ENCODE measurements at regions not wholly inside any gene's neighbourhood (a gene's known extent, or its start where the extent isn't known, plus 50 kb on each side); places are given as distances from the start of the nearest gene placed in this dataset.

GRCh38 chr17:74123350-74123749 is 80.1 kb upstream of the RPL38 start:
- TF ChIP-seq, protein P1, sequence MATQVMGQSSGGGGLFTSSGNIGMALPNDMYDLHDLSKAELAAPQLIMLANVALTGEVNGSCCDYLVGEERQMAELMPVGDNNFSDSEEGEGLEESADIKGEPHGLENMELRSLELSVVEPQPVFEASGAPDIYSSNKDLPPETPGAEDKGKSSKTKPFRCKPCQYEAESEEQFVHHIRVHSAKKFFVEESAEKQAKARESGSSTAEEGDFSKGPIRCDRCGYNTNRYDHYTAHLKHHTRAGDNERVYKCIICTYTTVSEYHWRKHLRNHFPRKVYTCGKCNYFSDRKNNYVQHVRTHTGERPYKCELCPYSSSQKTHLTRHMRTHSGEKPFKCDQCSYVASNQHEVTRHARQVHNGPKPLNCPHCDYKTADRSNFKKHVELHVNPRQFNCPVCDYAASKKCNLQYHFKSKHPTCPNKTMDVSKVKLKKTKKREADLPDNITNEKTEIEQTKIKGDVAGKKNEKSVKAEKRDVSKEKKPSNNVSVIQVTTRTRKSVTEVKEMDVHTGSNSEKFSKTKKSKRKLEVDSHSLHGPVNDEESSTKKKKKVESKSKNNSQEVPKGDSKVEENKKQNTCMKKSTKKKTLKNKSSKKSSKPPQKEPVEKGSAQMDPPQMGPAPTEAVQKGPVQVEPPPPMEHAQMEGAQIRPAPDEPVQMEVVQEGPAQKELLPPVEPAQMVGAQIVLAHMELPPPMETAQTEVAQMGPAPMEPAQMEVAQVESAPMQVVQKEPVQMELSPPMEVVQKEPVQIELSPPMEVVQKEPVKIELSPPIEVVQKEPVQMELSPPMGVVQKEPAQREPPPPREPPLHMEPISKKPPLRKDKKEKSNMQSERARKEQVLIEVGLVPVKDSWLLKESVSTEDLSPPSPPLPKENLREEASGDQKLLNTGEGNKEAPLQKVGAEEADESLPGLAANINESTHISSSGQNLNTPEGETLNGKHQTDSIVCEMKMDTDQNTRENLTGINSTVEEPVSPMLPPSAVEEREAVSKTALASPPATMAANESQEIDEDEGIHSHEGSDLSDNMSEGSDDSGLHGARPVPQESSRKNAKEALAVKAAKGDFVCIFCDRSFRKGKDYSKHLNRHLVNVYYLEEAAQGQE (IDR thresholded peaks at IDR 0.05; ENCODE audit: insufficient read depth in 1 of 2, low read depth in 2 of 2, low read length in 1 of 2), result no peak
- TF ChIP-seq POLR2AphosphoS5 (IDR thresholded peaks at IDR 0.05; ENCODE audit: low read depth, low read length), result no peak
- TF ChIP-seq, protein P2, sequence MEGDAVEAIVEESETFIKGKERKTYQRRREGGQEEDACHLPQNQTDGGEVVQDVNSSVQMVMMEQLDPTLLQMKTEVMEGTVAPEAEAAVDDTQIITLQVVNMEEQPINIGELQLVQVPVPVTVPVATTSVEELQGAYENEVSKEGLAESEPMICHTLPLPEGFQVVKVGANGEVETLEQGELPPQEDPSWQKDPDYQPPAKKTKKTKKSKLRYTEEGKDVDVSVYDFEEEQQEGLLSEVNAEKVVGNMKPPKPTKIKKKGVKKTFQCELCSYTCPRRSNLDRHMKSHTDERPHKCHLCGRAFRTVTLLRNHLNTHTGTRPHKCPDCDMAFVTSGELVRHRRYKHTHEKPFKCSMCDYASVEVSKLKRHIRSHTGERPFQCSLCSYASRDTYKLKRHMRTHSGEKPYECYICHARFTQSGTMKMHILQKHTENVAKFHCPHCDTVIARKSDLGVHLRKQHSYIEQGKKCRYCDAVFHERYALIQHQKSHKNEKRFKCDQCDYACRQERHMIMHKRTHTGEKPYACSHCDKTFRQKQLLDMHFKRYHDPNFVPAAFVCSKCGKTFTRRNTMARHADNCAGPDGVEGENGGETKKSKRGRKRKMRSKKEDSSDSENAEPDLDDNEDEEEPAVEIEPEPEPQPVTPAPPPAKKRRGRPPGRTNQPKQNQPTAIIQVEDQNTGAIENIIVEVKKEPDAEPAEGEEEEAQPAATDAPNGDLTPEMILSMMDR (IDR thresholded peaks at IDR 0.05), result no peak
- no peak for TF ChIP-seq SIN3A (IDR thresholded peaks at IDR 0.05; ENCODE audit: borderline replicate concordance, insufficient read depth, low read depth, low read length)
- no peak for TF ChIP-seq TCF7L2 (IDR thresholded peaks at IDR 0.05; ENCODE audit: low read depth, low read length)

Measured in Panc1 (cell line).